DND-41 (cell line): ENCODE measurements at regions not wholly inside any gene's neighbourhood (a gene's known extent, or its start where the extent isn't known, plus 50 kb on each side); places are given as distances from the start of the nearest gene placed in this dataset.

Experiments used
- ATAC-seq: fragments of 200-7000 bp; cut with Tn5 transposase; 3 replicates; pipeline ENCODE4 v1.9.1; 2021; ENCODE audit warnings: low read depth; ENCODE audit not compliant: insufficient read depth
- DNase-seq: peaks from one replicate; pipeline ENCODE4 v3.0.0-alpha.2; 2020
- H2AFZ ChIP-seq: 2 replicates; pipeline ENCODE4 v1.6.0; 2012; ENCODE audit warnings: low read depth, low read length
- H3K27ac ChIP-seq: 2 replicates; pipeline ENCODE4 v1.5.1; 2012; ENCODE audit warnings: low read length, inconsistent platforms
- H3K27me3 ChIP-seq: fragments of 200-600 bp; sonication (generic); 2 replicates; pipeline ENCODE4 v1.6.0; 2012; ENCODE audit warnings: low read length, mild to moderate bottlenecking, inconsistent platforms; ENCODE audit not compliant: insufficient read depth, poor library complexity
- H3K36me3 ChIP-seq: 2 replicates; pipeline ENCODE4 v1.5.1; 2012; ENCODE audit warnings: low read length, inconsistent platforms; ENCODE audit not compliant: insufficient read depth
- H3K4me1 ChIP-seq: 2 replicates; pipeline ENCODE4 v1.5.1; 2012; ENCODE audit warnings: mild to moderate bottlenecking, low read length; ENCODE audit not compliant: insufficient read depth
- H3K4me2 ChIP-seq: 2 replicates; pipeline ENCODE4 v1.6.0; 2012; ENCODE audit warnings: mild to moderate bottlenecking, moderate library complexity, low read length, inconsistent platforms; ENCODE audit not compliant: insufficient read depth
- H3K4me3 ChIP-seq, 2 experiments: fragments of 200-600 bp in 1 of 2; shearing (Covaris generic) in 1 of 2; 2 replicates each; pipeline ENCODE4 v1.5.1; 2012 to 2016; ENCODE audit warnings: inconsistent platforms in 2 of 2, low read length in 2 of 2, mild to moderate bottlenecking in 2 of 2, low read depth in 1 of 2, moderate library complexity in 1 of 2
- H3K79me2 ChIP-seq: 2 replicates; pipeline ENCODE4 v1.6.0; 2012; ENCODE audit warnings: low read length, inconsistent platforms; ENCODE audit not compliant: insufficient read depth
- H3K9ac ChIP-seq: 2 replicates; pipeline ENCODE4 v1.6.0; 2012; ENCODE audit warnings: low read depth, mild to moderate bottlenecking, inconsistent platforms, low read length, moderate library complexity
- H3K9me3 ChIP-seq: 2 replicates; pipeline ENCODE4 v1.5.1; 2012; ENCODE audit warnings: low read length, moderate library complexity, mild to moderate bottlenecking, inconsistent platforms; ENCODE audit not compliant: insufficient read depth, severe bottlenecking
- H4K20me1 ChIP-seq: 2 replicates; pipeline ENCODE4 v1.6.0; 2012; ENCODE audit warnings: low read length; ENCODE audit not compliant: insufficient read depth
- CTCF ChIP-seq: IDR thresholded peaks from 2 replicates; pipeline ENCODE4 v1.5.1; 2012; ENCODE audit warnings: borderline replicate concordance, low read length, moderate library complexity, mild to moderate bottlenecking; ENCODE audit not compliant: poor library complexity, severe bottlenecking; ENCODE audit errors: extremely low read depth
- EZH2 ChIP-seq: IDR thresholded peaks from 3 replicates; pipeline ENCODE4 v1.6.1; 2012; ENCODE audit warnings: borderline replicate concordance, low read depth, mild to moderate bottlenecking, moderate library complexity, low read length, inconsistent platforms; ENCODE audit not compliant: severe bottlenecking

- H4K20me1 ChIP-seq = no peaks in the 10 kb centered on the region
- no peaks in the 10 kb centered on the region for H3K36me3 ChIP-seq
- H3K4me2 ChIP-seq = no peak overlapping the region
- no peak overlapping the region for H3K27ac ChIP-seq
- no peak for TF ChIP-seq EZH2
- no peak for TF ChIP-seq CTCF
- H2AFZ ChIP-seq = no peak overlapping the region
- no peaks in the 10 kb centered on the region for H3K79me2 ChIP-seq
- no peak overlapping the region for H3K9ac ChIP-seq
- DNase-seq (no peak), ATAC-seq (no peak)
- H3K9me3 ChIP-seq = no peaks in the 10 kb centered on the region
- no peaks in the 10 kb centered on the region for H3K4me1 ChIP-seq
- no peak overlapping the region for H3K4me3 ChIP-seq
- no peaks in the 10 kb centered on the region for H3K27me3 ChIP-seq
Measured at GRCh38 chrX:106278951-106279350, 110.8 kb downstream of the PWWP3B start.

DNA sequence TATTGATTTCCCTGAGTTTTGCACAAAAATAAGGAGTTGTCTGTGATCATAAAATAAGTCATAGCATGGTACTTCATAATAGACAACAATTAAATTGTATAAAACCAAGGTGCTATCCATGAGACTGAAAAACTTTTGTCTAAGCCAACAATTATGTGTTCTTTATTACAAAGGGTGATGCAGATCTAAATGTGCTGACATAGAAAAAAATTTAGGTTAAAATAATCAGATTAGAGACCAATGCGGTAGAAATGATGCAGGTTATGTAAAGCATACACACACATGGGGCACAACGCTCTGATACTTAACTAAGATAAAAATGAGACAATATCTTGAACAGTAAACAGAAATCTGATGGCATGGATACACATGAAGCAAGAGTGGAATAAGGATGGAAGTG is 113.3 kb downstream of the PWWP3B start:
- no peaks in the 10 kb centered on the region for H3K9me3 ChIP-seq
- DNase-seq (no peak), ATAC-seq (no peak)
- no peaks in the 10 kb centered on the region for H3K27me3 ChIP-seq
- TF ChIP-seq CTCF = no peak
- TF ChIP-seq EZH2 = no peak
- no peak overlapping the region for H3K27ac ChIP-seq
- no peaks in the 10 kb centered on the region for H4K20me1 ChIP-seq
- no peak overlapping the region for H3K4me3 ChIP-seq
- H2AFZ ChIP-seq = no peak overlapping the region
- H3K4me2 ChIP-seq = no peak overlapping the region
- H3K9ac ChIP-seq = no peak overlapping the region
- H3K4me1 ChIP-seq = no peaks in the 10 kb centered on the region
- H3K79me2 ChIP-seq = no peaks in the 10 kb centered on the region
- no peaks in the 10 kb centered on the region for H3K36me3 ChIP-seq

GRCh38 chrX:106283841-106284240 is 115.7 kb downstream of the PWWP3B start:
- H2AFZ ChIP-seq = no peak overlapping the region
- H3K79me2 ChIP-seq = no peaks in the 10 kb centered on the region
- H3K9ac ChIP-seq = no peak overlapping the region
- no peaks in the 10 kb centered on the region for H3K4me1 ChIP-seq
- TF ChIP-seq CTCF (no peak), EZH2 (no peak)
- DNase-seq (no peak), ATAC-seq (no peak)
- H3K27me3 ChIP-seq = no peaks in the 10 kb centered on the region
- H4K20me1 ChIP-seq = no peaks in the 10 kb centered on the region
- no peaks in the 10 kb centered on the region for H3K9me3 ChIP-seq
- H3K4me3 ChIP-seq = no peak overlapping the region
- no peak overlapping the region for H3K4me2 ChIP-seq
- H3K36me3 ChIP-seq = no peaks in the 10 kb centered on the region
- no peak overlapping the region for H3K27ac ChIP-seq

DNA sequence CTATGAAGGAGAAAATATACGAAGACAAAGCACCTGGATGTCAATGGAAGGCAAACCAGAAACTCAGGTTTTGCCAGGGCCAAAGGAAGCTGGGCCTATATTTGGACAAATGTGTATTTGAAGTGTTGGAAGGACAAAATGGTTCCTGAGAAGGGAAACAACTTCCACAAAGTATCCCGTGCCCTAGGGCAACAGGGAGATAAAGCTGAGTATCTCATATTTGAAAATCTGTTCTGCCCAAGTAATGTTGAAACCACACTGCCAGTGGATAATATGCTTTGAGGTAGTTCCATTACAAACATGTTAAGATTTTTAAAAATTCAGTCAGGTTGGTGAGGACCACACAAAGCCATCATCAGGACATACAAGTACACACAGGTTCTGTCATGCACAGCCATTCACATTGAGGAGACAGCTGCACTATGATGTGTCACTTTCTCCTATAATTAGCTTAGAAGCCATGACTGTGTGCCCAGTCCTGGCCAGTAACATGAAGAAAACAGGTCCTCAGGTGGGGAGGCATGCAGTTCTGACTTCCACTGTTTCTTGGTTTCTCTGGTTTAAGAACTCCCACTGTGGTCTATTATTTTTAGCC is 116.4 kb downstream of the PWWP3B start:
- Histone ChIP-seq H4K20me1 (no peaks in the 10 kb centered on the region), H3K36me3 (no peaks in the 10 kb centered on the region), H3K79me2 (no peaks in the 10 kb centered on the region), H3K27me3 (no peaks in the 10 kb centered on the region), H3K9me3 (no peaks in the 10 kb centered on the region), H3K9ac (no peak overlapping the region), H3K4me3 (no peak overlapping the region), H2AFZ (no peak overlapping the region), H3K27ac (no peak overlapping the region), H3K4me1 (no peaks in the 10 kb centered on the region), H3K4me2 (no peak overlapping the region)
- ATAC-seq (no peak), DNase-seq (no peak)
- TF ChIP-seq CTCF (no peak), EZH2 (no peak)
